DMS114 treated with DMSO at 0.1 percent for 48 hours (cell line): ENCODE measurements at regions not wholly inside any gene's neighbourhood (a gene's known extent, or its start where the extent isn't known, plus 50 kb on each side); places are given as distances from the start of the nearest gene placed in this dataset.

Experiments used
- DNase-seq: peaks from one replicate; lab custom pipeline; 2025; ENCODE audit not compliant: unreplicated experiment; lab: John Stamatoyannopoulos, UW

DNA sequence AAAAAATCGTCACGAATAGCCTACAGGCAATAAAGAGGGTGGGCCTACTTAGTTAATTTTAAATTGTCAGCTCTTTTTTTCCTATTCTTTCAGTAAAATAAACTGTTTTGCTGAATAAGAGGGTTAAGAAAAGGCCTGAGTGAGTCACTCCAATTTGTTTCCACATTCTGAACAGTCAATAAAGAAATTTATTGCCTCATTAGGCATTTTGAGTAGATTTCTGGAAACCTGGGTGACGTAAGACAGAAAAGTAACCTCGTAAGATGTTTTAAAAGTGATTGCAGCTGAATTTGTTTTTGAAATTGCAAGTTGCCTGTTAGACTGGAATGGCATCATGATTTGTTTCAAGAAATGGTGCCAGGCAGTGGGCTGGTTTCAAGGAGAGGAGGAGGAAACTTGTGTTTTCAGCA lies 439.3 kb downstream of the USP25 start:
- no peak for DNase-seq

DNA sequence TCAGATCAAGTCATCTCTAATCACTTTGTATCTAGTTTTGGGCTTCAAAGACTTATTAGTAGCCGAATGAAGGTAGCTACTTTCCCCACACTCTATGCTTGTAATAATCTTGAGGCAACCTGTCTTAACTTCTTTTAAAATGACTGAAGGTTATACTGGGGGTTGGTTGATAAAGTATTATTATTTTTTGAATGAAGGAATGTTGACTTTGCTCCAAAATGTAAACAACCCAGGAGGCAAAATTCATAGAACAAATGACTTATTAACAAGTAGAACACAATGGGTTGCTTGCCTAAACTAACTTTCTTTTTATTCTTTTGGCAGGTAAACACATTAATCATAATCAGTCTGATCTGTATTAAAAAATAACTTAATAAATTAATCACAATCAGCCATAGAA lies 440.0 kb downstream of the USP25 start:
- DNase-seq, result no peak

GRCh38 chr21:16176570-16176969 lies 446.8 kb downstream of the USP25 start:
- no peak for DNase-seq

DNA sequence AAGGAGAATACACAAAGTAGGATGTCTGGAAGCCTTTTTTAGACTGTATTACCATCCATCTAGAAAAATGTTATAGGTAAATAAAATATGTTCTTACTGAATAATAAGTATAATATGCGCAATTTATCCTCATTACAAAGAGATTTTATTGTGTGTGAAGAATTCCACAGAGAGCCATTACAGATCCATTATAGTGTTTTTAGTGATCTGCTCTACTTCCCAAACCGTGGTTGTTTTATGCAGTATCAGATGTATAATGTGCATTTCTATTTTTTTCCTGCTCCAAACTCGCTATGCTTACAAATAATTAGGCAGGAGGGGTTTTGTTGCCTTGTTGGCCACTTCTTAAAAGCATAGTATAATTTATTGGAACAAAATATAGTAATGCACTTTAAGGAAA lies 447.8 kb downstream of the USP25 start:
- no peak for DNase-seq

- no peak for DNase-seq
These were observed 450.0 kb downstream of the USP25 start for GRCh38 chr21:16179773-16180172.

GRCh38 chr21:16180614-16181013 lies 450.8 kb downstream of the USP25 start:
- DNase-seq, result no peak

DNA sequence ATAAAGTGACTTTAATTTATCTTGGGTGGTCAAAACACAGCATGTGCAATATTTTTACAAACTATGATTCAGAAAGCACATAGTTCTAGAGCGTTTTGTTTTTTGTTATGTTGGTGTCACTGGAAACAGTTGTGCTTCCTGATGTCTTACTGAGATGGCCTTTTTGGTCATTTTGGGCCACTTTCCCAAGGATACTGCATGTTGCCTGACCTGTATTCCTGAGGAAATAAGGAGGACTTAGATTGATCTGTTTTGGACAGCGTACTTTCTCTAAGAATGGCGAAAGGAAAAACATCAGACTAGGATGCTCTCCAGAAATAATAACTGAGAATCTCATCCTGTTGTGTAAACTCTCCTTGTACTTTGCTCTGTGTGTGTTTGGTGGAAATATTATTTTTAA lies 451.2 kb downstream of the USP25 start:
- no peak for DNase-seq

- DNase-seq, result no peak
These were observed 456.0 kb downstream of the USP25 start for GRCh38 chr21:16185766-16186165.

DNA sequence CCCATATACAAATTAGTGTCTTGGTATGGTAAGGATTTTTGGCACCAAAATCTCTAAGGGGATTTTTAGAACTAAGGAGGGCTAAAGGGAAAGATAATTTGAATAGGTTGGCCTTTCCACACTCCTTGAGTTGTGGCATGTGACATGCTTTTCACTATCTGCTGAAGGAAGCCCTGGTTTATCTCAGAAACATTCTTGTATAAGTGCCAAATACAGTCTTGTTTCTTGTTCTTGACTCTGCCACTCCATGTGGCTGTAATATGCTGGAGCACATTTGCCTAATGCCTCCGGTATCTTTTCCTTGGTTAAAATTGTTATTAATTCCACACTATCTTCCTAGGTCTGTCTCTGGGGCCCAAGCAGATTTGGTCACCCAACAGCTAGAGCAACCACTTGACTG lies 457.0 kb downstream of the USP25 start:
- DNase-seq, result no peak

GRCh38 chr21:16187603-16188301 lies 458.0 kb downstream of the USP25 start:
- DNase-seq, result no peak

DNA sequence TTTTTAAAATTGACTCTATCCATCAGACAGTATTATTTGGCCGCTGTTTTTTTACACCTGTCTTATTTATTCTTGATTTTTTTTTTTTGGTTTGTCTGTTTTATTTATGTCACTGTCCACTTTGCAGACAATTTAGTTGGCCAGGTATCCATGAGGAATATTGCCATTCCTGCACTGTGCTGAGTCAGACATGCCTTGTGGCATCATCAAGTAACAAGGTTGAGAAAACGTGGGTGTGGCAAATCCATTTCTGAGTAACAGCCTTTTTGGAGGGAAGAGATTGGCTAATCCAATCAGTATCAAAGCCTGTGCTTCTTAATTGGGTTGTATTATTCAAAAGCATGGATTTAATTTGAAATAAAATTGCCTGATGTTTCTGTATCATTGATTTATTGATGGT lies 463.1 kb downstream of the USP25 start:
- no peak for DNase-seq

DNA sequence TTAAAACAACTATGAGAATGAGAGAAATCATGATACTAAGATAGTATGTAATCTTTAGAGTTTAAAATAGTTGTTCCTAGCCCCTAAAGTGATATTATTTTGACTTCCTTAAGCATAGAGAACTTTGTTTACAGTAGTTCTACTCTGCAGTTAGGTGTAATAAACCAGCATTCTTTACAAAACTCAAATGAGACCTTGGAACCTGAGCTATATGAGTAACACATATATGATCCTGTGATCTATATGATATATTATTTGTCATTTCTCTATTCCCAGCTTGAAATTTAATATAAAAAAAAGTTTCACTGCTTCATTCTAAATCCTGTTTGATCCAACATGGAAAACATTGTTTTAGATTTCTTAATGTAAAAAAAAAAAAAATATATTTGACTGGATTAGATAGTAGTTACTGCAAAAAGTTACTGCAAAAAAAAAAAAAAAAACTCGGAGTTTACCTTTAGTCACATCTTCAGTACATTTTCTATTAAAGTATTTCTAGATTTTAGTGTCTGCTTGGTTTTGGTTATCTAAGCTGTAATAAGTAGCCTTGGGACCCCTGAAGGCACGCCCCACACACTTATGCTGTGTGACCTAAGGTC lies 463.8 kb downstream of the USP25 start:
- no peak for DNase-seq

DNA sequence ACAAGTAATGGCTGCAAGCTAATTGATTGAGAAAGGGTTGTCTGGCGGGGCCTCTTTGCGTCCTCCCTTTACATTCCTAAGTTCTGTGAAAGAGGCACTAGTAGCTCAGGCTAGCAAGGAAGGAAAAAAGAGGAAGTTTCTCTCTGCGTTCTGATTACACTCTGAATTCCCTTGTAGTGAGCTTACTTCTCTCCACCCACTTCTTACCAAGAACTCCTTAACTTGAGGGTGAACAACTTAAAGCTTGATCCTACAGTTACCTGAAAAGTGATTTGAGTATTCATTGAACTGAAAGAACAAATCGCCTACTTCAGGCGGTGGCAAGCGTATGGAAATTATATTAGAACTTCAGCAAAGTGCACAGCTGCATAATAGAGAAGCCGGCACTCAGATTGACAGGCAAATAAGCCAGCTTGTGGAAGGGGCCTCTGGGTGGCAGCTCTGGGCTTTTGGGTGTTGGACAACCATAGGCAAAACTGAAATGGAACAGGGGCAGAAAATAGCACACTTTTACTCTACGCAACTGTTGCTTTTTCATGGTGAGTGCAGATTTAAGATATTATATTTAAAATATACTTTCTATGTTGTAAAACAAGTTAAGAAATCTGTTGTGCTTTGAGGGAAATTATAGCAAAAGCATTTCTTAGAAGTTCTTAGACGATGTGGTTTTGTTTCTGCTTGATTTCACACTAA lies 464.5 kb downstream of the USP25 start:
- peak; percentile 53 for DNase-seq

DNA sequence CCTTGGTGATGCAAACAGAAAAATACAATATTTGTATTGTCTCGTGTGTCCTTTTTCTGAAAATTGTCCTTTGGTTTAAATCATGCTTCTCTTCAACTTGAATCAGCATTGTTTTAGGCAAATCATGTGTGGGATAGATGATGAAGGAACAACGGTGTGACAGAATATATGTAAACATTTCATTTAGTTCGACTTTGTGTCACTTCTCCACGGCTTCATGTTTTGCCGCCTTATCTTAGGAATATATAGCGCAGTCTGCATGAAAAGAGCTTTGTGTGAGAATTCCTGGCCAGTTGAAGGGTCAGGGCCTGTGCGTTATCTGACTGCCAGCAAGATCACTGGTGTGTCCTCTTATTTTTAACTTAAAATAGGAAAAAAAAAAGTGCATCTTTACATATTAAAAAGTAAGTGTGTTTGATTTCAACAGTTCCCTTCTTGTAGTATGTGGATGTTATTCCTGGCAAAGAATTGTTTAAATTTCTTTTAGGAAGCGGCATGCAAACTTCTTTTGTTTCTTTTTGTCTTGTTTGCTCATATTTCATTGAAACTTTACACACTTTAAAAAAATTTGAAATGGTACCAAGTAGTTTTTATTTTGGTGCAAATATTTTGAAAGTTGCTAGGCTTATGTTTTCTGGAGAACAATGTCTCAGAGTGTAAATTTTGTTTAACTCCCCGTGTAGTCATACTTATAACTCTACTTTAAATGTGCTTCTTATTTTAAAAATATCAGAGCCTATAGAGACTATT lies 465.2 kb downstream of the USP25 start:
- no peak for DNase-seq

GRCh38 chr21:16195538-16195910 lies 465.7 kb downstream of the USP25 start:
- no peak for DNase-seq

DNA sequence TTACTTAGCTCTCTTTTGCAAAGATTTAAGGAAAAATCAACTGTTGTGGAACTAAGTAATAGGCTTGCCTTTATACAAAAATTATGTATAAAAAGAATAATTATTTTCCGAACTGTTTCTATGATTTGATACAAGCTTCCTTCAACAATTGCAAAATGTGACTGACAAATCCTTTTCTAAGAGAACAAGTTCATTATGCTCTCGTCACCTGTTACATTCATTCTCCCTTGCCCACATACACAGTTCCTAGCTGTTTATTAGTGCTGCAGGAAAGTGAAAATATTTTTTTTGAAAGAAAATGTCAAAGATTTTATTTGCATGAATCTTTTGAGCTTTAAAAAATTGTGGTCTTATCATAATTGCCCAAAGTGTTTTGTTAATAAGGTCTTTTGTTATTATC lies 466.2 kb downstream of the USP25 start:
- DNase-seq, result no peak

GRCh38 chr21:16198546-16198945 lies 468.8 kb downstream of the USP25 start:
- DNase-seq, result no peak

DNA sequence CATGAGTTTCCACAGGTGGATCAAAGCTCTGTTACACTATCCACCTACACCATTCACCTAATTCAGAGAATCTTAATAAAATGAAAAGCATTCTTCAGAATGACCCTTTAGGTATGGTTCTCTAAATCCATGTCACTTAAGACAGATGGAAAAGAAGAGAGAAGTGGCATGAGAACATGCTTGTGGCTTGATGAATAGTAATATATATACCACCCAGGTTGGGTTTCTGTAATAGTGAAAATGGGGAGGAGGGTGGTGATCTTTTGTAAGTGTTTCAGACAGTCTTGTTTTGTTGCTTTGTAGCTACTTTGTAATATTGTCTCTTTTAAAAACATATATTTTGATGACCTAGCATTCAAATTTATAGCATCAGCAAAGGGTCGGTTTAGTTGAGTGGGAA lies 469.8 kb downstream of the USP25 start:
- DNase-seq, result no peak

GRCh38 chr21:16201718-16202117 lies 471.9 kb downstream of the USP25 start:
- DNase-seq, result no peak

- DNase-seq, result no peak
These were observed 475.7 kb downstream of the USP25 start for GRCh38 chr21:16205527-16205926.

GRCh38 chr21:16211339-16212303 lies 481.8 kb downstream of the USP25 start:
- no peak for DNase-seq
